Endodermal cell (in vitro differentiated cells): ENCODE measurements at regions not wholly inside any gene's neighbourhood (a gene's known extent, or its start where the extent isn't known, plus 50 kb on each side); places are given as distances from the start of the nearest gene placed in this dataset.

Experiments
- DNase-seq: peaks from one replicate; pipeline ENCODE4 v3.0.0-alpha.2; 2017
- H3K27ac ChIP-seq: 2 replicates; pipeline ENCODE4 v1.5.1; 2013; ENCODE audit warnings: mild to moderate bottlenecking, low read depth, low read length, moderate library complexity
- H3K27me3 ChIP-seq: 2 replicates; pipeline ENCODE4 v1.6.1; 2013; ENCODE audit warnings: mild to moderate bottlenecking, low read length, moderate library complexity; ENCODE audit not compliant: insufficient read depth, control insufficient read depth, poor library complexity, severe bottlenecking
- H3K36me3 ChIP-seq: 2 replicates; pipeline ENCODE4 v1.7.0; 2013; ENCODE audit warnings: mild to moderate bottlenecking, low read length, moderate library complexity; ENCODE audit not compliant: control insufficient read depth, insufficient read depth
- H3K4me1 ChIP-seq: one replicate; pipeline ENCODE4 v1.7.0; 2013; ENCODE audit warnings: low read length; ENCODE audit not compliant: control insufficient read depth, insufficient read depth
- H3K4me3 ChIP-seq: 2 replicates; pipeline ENCODE4 v1.5.1; 2013; ENCODE audit warnings: mild to moderate bottlenecking, low read length, moderate library complexity
- H3K9ac ChIP-seq: 2 replicates; pipeline ENCODE4 v1.6.1; 2013; ENCODE audit warnings: mild to moderate bottlenecking, low read length, moderate library complexity; ENCODE audit not compliant: poor library complexity, severe bottlenecking; ENCODE audit errors: extremely low read depth
- H3K9me3 ChIP-seq: 2 replicates; pipeline ENCODE4 v1.6.1; 2013; ENCODE audit warnings: mild to moderate bottlenecking, low read length, moderate library complexity; ENCODE audit not compliant: control insufficient read depth
- H3K27ac Mint-ChIP-seq: 2 replicates; pipeline ENCODE4 v1.8.0; 2020; ENCODE audit warnings: mixed read lengths
- H3K27me3 Mint-ChIP-seq: 2 replicates; pipeline ENCODE4 v1.8.0; 2021; ENCODE audit warnings: mild to moderate bottlenecking, mixed read lengths; ENCODE audit not compliant: insufficient read depth
- H3K36me3 Mint-ChIP-seq: 2 replicates; pipeline ENCODE4 v1.8.0; 2020; ENCODE audit warnings: low read depth, mixed read lengths
- H3K4me1 Mint-ChIP-seq: 2 replicates; pipeline ENCODE4 v1.8.0; 2020; ENCODE audit warnings: mixed read lengths
- H3K4me3 Mint-ChIP-seq: 2 replicates; pipeline ENCODE4 v1.8.0; 2020; ENCODE audit warnings: mild to moderate bottlenecking, moderate library complexity, mixed read lengths
- H3K9me3 Mint-ChIP-seq: 2 replicates; pipeline ENCODE4 v1.8.0; 2020; ENCODE audit warnings: mild to moderate bottlenecking, mixed read lengths
- CTCF ChIP-seq: fragments of 200-600 bp; sonication (generic); conservative IDR thresholded peaks from 2 replicates; pipeline ENCODE4 v1.5.0; 2021; ENCODE audit warnings: antibody characterized with exemption, mild to moderate bottlenecking
- WGBS, 2 experiments: methylation state at CpG; one replicate each; pipeline versions ENCODE4 v1.1.5 to v1.1.7; 2013; ENCODE audit warnings: missing lambda C conversion rate in 2 of 2, mixed read lengths in 1 of 2; ENCODE audit not compliant: insufficient coverage in 1 of 2, insufficient read length in 1 of 2; 5-methylcytosine and 5-hydroxymethylcytosine counted together

- Histone ChIP-seq H3K4me3 (no peak overlapping the region), H3K9ac (no peak overlapping the region), H3K27me3 (no peaks in the 10 kb centered on the region), H3K36me3 (no peaks in the 10 kb centered on the region), H3K4me1 (peaks cover 3% of the 10 kb centered on the region), H3K9me3 (no peaks in the 10 kb centered on the region), H3K27ac (no peak overlapping the region)
- Mint-ChIP-seq H3K27ac (peak overlapping the region; percentile 61), H3K9me3 (no peaks in the 10 kb centered on the region), H3K4me3 (no peak overlapping the region), H3K36me3 (no peaks in the 10 kb centered on the region), H3K27me3 (no peaks in the 10 kb centered on the region), H3K4me1 (peaks cover 15% of the 10 kb centered on the region)
- 88 to 100% methylated on average over 1 to 2 of the region's 2 CpGs for WGBS, 2 experiments
- no peak for TF ChIP-seq CTCF
- no peak for DNase-seq
Measured at GRCh38 chr13:50319635-50320255, 304.5 kb downstream of the KCNRG start.

- no peaks in the 10 kb centered on the region for H3K36me3 Mint-ChIP-seq
- Histone ChIP-seq H3K36me3 (no peaks in the 10 kb centered on the region), H3K9me3 (no peaks in the 10 kb centered on the region), H3K9ac (no peak overlapping the region), H3K27me3 (no peaks in the 10 kb centered on the region), H3K4me1 (peaks cover 3% of the 10 kb centered on the region), H3K27ac (no peak overlapping the region), H3K4me3 (no peak overlapping the region)
- H3K4me3 Mint-ChIP-seq: no peak overlapping the region
- WGBS, 2 experiments: 0% methylated on average over 1 of the region's 1 CpG; no CpG with 5 or more reads in 1 of the 2 experiments
- H3K27me3 Mint-ChIP-seq: no peaks in the 10 kb centered on the region
- no peak for TF ChIP-seq CTCF
- peak overlapping the region; percentile 61 for H3K27ac Mint-ChIP-seq
- no peak for DNase-seq
- no peaks in the 10 kb centered on the region for H3K9me3 Mint-ChIP-seq
- H3K4me1 Mint-ChIP-seq: peaks cover 15% of the 10 kb centered on the region
Measured at GRCh38 chr13:50320271-50320862, 305.1 kb downstream of the KCNRG start.

GRCh38 chr13:50322006-50322405 is 306.8 kb downstream of the KCNRG start:
- Mint-ChIP-seq H3K27ac (no peak overlapping the region), H3K4me1 (peaks cover 15% of the 10 kb centered on the region), H3K9me3 (no peaks in the 10 kb centered on the region), H3K4me3 (no peak overlapping the region), H3K27me3 (no peaks in the 10 kb centered on the region), H3K36me3 (no peaks in the 10 kb centered on the region)
- no peak for TF ChIP-seq CTCF
- H3K4me3 ChIP-seq: no peak overlapping the region
- no peak for DNase-seq
- H3K27ac ChIP-seq: no peak overlapping the region
- peaks cover 3% of the 10 kb centered on the region for H3K4me1 ChIP-seq
- no peaks in the 10 kb centered on the region for H3K9me3 ChIP-seq
- no peaks in the 10 kb centered on the region for H3K27me3 ChIP-seq
- WGBS, 2 experiments: 90 to 100% methylated on average over 2 of the region's 3 CpGs
- no peaks in the 10 kb centered on the region for H3K36me3 ChIP-seq
- no peak overlapping the region for H3K9ac ChIP-seq
